ENCODE measurements at regions not wholly inside any gene's neighbourhood (a gene's known extent, or its start where the extent isn't known, plus 50 kb on each side); places are given as distances from the start of the nearest gene placed in this dataset.

GRCh38 chr14:61934385-61934784, 172.2 kb downstream of the SNAPC1 start:
- Histone ChIP-seq H2AFZ (ENCODE audit: low read length) (no peak overlapping the region), H2BK20ac (ENCODE audit: low read depth, low read length, poor library complexity, severe bottlenecking) (no peak overlapping the region), H3K23me2 (ENCODE audit: insufficient read length, low read depth, low read length, poor library complexity, severe bottlenecking) (no peaks in the 10 kb centered on the region), H3T11ph (ENCODE audit: low read length) (no peak overlapping the region), H2AK5ac (ENCODE audit: insufficient read length, low read length) (no peak overlapping the region), H3K27ac (ENCODE audit: insufficient read length, low read depth, low read length) (no peak overlapping the region), H3K9ac (ENCODE audit: extremely low read depth, insufficient read length, low read length) (no peak overlapping the region), H3K14ac (ENCODE audit: insufficient read depth, low read length) (no peak overlapping the region), H3K4me2 (ENCODE audit: insufficient read depth, insufficient read length, low read length) (no peak overlapping the region), H2BK5ac (ENCODE audit: insufficient read length, low read length) (no peak overlapping the region), H3K56ac (ENCODE audit: insufficient read length, low read depth, low read length) (no peak overlapping the region), H2BK120ac (ENCODE audit: low read depth, low read length, poor library complexity, severe bottlenecking) (no peak overlapping the region), H4K8ac (replicated peaks; ENCODE audit: insufficient read length, low read depth, low read length) (no peak overlapping the region), H4K91ac (ENCODE audit: insufficient read length, low read depth, low read length) (no peak overlapping the region), H3K9me3 (ENCODE audit: control insufficient read depth, low read depth, low read length) (no peaks in the 10 kb centered on the region), H4K20me1 (ENCODE audit: control insufficient read depth, insufficient read depth, insufficient read length) (no peaks in the 10 kb centered on the region), H3K18ac (ENCODE audit: insufficient read length, low read depth, low read length) (no peak overlapping the region), H3K23ac (ENCODE audit: insufficient read length, low read depth, low read length) (no peak overlapping the region), H3K79me2 (ENCODE audit: insufficient read depth, low read length) (no peaks in the 10 kb centered on the region), H4K5ac (ENCODE audit: insufficient read length, low read depth, low read length) (no peak overlapping the region), H3K27me3 (ENCODE audit: insufficient read depth, low read length) (no peaks in the 10 kb centered on the region), H3K79me1 (ENCODE audit: insufficient read depth, low read depth, low read length, poor library complexity, severe bottlenecking) (no peaks in the 10 kb centered on the region), H2BK15ac (ENCODE audit: low read depth, low read length) (no peak overlapping the region), H2BK12ac (ENCODE audit: insufficient read length, low read depth, low read length) (no peak overlapping the region), H3K4ac (ENCODE audit: low read depth, low read length) (no peak overlapping the region), H3K4me1 (ENCODE audit: insufficient read depth, low read length) (peaks cover 14% of the 10 kb centered on the region)
- Mint-ChIP-seq H3K36me3 (ENCODE audit: insufficient read depth in 1 of 3, low read depth in 3 of 3) (peaks cover 0 to 6% (median 0%) of the 10 kb centered on the region in 3 experiments; a peak in 2 of 7 replicates), H3K4me1 (peaks cover 25 to 28% of the 10 kb centered on the region in 2 experiments), H3K4me3 (no peak overlapping the region), H3K27me3 (ENCODE audit: low read depth) (no peaks in the 10 kb centered on the region), H3K9me3 (no peaks in the 10 kb centered on the region), H3K27ac (no peak overlapping the region)
- no peak for DNase-seq
- TF ChIP-seq CTCF (conservative IDR thresholded peaks at IDR 0.05): no peak
- WGBS (ENCODE audit: extremely low coverage, insufficient read length, low lambda C conversion rate): no CpG with 5 or more reads among the region's 3 CpGs

All from H9 (cell line).